WERI-Rb-1 (cell line): ENCODE measurements at regions not wholly inside any gene's neighbourhood (a gene's known extent, or its start where the extent isn't known, plus 50 kb on each side); places are given as distances from the start of the nearest gene placed in this dataset.
A peak's percentile ranks its signal among the peaks of the same experiment; 100 is the strongest.

ENCODE experiments used
- DNase-seq: peaks from one replicate; pipeline ENCODE4 v3.0.0-alpha.2; 2020
- H3K27ac ChIP-seq: fragments of 250-450 bp; sonication (Bioruptor Pico); 2 replicates; pipeline ENCODE4 v1.5.1; 2020; ENCODE audit warnings: mild to moderate bottlenecking, moderate library complexity
- H3K27me3 ChIP-seq: fragments of 250-450 bp; sonication (Bioruptor Pico); 2 replicates; pipeline ENCODE4 v1.5.1; 2021; ENCODE audit warnings: mild to moderate bottlenecking, low read depth, moderate library complexity; ENCODE audit not compliant: insufficient read depth, severe bottlenecking
- H3K36me3 ChIP-seq: fragments of 250-450 bp; sonication (Bioruptor Pico); 2 replicates; pipeline ENCODE4 v1.5.1; 2020; ENCODE audit warnings: mild to moderate bottlenecking, moderate library complexity
- H3K4me3 ChIP-seq: 2 replicates; pipeline ENCODE4 v1.5.1; 2011; ENCODE audit warnings: low read depth, mild to moderate bottlenecking, control low read depth, low read length
- H3K9me3 ChIP-seq: fragments of 250-450 bp; sonication (Bioruptor Pico); 2 replicates; pipeline ENCODE4 v1.5.1; 2021; ENCODE audit warnings: mild to moderate bottlenecking, moderate library complexity; ENCODE audit not compliant: severe bottlenecking
- TF ChIP-seq, protein P1 (sequence below): IDR thresholded peaks from 2 replicates; pipeline ENCODE4 v1.5.1; 2011; ENCODE audit warnings: low read depth, mild to moderate bottlenecking, control low read depth, inconsistent platforms, low read length

DNA sequence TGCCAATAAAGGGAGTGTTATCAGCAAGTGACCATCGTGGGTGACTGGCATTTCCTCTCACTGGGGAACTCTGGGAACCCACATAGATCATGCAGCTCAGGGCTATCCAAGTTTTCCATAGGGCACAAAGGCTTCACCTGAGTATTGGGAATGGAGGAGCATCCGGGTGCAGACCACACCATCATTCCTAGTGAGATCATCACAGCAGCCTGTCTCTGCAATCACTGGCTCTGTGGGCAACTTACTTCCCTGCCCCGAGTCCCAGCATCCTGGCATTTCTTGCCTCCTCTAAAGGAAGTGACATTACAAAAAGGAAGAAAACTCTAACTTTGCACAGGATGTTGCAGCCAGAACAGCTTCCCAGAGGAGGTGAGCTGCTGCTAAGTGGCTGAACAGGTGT, 80.6 kb upstream of the SHB start:
- no peak overlapping the region for H3K27ac ChIP-seq
- DNase-seq: no peak
- peaks cover 4% of the 10 kb centered on the region for H3K9me3 ChIP-seq
- no peak overlapping the region for H3K4me3 ChIP-seq
- no peaks in the 10 kb centered on the region for H3K36me3 ChIP-seq
- TF ChIP-seq, protein P1, sequence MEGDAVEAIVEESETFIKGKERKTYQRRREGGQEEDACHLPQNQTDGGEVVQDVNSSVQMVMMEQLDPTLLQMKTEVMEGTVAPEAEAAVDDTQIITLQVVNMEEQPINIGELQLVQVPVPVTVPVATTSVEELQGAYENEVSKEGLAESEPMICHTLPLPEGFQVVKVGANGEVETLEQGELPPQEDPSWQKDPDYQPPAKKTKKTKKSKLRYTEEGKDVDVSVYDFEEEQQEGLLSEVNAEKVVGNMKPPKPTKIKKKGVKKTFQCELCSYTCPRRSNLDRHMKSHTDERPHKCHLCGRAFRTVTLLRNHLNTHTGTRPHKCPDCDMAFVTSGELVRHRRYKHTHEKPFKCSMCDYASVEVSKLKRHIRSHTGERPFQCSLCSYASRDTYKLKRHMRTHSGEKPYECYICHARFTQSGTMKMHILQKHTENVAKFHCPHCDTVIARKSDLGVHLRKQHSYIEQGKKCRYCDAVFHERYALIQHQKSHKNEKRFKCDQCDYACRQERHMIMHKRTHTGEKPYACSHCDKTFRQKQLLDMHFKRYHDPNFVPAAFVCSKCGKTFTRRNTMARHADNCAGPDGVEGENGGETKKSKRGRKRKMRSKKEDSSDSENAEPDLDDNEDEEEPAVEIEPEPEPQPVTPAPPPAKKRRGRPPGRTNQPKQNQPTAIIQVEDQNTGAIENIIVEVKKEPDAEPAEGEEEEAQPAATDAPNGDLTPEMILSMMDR: no peak
- H3K27me3 ChIP-seq: no peaks in the 10 kb centered on the region

DNA sequence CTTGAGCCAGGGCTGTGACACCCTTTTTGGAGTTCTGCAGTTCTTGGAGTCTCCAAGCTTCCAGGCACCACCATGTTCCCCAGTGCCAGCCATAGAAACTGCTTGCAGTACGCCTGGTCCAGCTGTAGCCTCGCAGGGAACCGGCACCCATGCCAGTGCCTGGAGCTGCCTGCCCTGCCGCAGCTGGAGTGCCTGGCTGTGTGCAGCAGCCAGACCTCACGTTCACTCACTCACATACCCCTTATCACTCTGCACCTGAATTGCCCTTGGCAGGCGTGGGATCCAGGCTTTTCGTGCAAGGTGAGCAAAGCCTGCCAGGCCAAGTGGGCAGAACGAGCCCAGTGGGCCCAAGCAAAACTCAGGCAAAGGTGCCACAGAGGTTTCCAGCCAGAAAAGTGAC, 77.8 kb upstream of the SHB start:
- no peaks in the 10 kb centered on the region for H3K36me3 ChIP-seq
- TF ChIP-seq, protein P1: no peak
- H3K27ac ChIP-seq: no peak overlapping the region
- H3K27me3 ChIP-seq: no peaks in the 10 kb centered on the region
- DNase-seq: no peak
- no peak overlapping the region for H3K4me3 ChIP-seq
- peaks cover 4% of the 10 kb centered on the region for H3K9me3 ChIP-seq

DNA sequence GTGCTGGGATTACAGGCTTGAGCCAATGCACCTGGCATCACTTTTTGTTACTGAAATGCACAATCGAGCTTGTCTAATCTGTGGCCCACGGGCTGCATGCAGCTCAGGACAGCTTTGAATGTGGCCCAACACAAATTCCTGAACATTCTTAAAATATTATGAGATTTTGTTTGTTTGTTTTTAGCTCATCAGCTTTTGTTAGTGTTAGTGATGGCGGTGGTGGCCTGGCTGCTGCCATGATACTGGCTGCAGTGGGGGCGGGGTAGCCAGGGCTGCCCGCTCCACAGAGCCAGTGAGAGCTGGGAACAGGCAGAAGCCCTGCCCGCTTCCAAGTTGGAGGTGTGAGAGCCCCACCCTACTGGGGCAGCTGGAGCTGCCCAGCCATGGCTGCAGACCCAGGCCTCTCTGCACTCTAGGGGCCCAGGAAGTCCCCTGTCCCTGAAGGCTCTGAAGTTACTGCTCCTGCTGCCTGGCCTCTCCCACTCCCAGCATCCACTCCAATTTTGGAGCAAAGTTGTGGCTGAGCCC, 76.6 kb upstream of the SHB start:
- no peak overlapping the region for H3K27ac ChIP-seq
- H3K36me3 ChIP-seq: no peaks in the 10 kb centered on the region
- no peaks in the 10 kb centered on the region for H3K27me3 ChIP-seq
- TF ChIP-seq, protein P1: no peak
- H3K9me3 ChIP-seq: peaks cover 4% of the 10 kb centered on the region
- no peak overlapping the region for H3K4me3 ChIP-seq
- no peak for DNase-seq

DNA sequence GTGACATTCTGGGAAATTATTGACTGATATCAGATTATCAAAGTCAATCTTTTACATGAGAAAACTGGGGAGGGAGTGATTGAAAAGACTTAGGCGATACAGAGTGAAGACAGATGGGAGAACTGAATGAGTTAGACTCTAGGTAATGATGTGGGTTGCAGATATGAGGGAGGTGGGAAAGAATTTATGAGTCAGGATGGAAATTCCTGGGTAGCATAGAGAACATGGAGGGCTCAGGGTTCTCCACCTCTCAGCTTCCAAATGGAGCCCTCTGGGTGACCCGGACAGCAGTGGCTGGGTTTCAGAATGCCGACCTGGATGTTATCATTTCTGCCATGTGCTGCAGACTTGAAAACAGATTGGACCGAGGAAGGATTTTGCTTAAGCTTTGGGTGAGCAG, 75.4 kb upstream of the SHB start:
- DNase-seq: no peak
- H3K27ac ChIP-seq: peak overlapping the region; percentile 27
- H3K27me3 ChIP-seq: no peaks in the 10 kb centered on the region
- TF ChIP-seq, protein P1: no peak
- H3K36me3 ChIP-seq: no peaks in the 10 kb centered on the region
- H3K9me3 ChIP-seq: peaks cover 4% of the 10 kb centered on the region
- no peak overlapping the region for H3K4me3 ChIP-seq

DNA sequence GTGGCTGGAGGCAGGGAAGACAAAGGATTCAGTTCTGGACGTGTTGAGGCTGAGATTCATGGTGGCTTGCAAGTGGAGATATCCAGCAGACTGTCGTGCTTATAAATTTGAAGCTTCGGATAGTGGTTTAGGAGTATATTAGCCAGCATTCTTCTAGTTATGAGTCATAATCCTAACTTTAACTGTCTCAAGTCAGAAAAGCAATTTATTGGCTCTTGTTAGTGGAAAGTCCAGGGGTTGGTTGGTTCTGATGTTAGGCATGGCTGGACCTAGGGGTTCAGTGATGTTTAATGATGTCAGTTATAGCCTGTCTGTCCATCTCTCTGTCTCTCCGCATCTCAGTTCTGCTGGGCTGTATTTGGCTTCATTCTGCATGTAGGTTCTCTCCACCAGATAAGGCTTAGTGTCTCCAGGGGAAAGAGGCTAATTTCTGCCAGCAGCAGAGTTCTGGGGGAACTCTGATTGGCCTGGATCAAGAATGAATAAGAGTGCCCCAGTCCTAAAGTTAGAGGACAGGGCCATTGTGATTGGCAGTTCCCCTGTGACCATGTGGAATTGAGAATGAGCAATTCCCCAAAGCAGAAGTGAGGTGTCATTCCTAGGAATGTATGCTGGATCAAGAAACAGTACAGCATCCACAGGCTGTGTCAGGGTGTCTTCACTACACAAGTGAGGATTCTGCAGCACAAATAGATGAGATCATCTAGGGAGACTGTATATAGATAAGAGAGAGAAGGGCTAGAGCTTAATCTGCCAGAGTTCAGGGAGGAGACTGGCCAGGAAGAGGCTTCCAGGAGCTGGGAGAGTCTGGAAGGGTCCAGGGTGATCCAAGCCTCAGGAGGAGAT, 72.9 kb upstream of the SHB start:
- peaks cover 4% of the 10 kb centered on the region for H3K9me3 ChIP-seq
- no peaks in the 10 kb centered on the region for H3K36me3 ChIP-seq
- no peaks in the 10 kb centered on the region for H3K27me3 ChIP-seq
- DNase-seq: peak; percentile 76
- peak overlapping the region; percentile 31; the same call in 1 of the 2 replicates for H3K27ac ChIP-seq
- TF ChIP-seq, protein P1: no peak
- H3K4me3 ChIP-seq: no peak overlapping the region
